Pons (tissue), 1 donor: ENCODE measurements at regions not wholly inside any gene's neighbourhood (a gene's known extent, or its start where the extent isn't known, plus 50 kb on each side); places are given as distances from the start of the nearest gene placed in this dataset.
"Not testable (repeated sequence)": the region's sequence is repeated elsewhere in the genome, so short reads cannot be mapped to it uniquely, and the experiment has no call there.

Experiments used
- DNase-seq: peaks from one replicate; pipeline ENCODE4 v3.0.0-alpha.2; 2016; ENCODE audit warnings: low spot score

DNA sequence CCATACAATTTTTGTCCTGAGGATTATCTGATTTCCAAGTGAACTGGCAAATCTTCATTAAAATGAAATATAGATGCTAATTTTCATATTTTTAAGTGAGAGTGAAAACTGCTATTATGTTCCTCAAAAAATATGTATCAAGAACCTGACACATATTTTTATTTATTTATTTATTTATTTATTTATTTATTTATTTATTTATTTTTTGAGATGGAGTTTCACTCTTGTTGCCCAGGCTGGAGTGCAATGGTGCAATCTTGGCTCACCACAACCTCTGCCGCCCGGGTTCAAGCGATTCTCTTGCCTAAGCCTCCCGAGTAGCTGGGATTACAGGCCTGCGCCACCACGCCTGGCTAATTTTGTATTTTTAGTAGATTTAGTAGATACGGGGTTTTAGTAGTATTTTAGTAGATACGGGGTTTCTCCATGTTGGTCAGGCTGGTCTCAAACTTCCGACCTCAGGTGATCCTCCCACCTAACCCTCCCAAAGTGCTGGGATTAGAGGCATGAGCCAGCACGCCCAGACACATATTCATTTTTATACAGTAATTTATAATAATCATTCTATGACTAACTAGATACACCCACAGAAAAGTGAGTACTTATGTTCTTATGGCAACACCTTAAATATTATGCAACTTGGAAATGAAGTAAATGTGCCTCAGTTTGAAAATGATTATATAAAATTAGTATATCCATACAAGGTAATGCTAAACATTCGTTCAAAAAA is 248.3 kb downstream of the CDH7 start:
- DNase-seq, result not testable (repeated sequence)

- DNase-seq, result no peak
Observed at GRCh38 chr18:65995206-65995605, 244.4 kb downstream of the CDH7 start.

GRCh38 chr18:65994302-65994701 is 243.5 kb downstream of the CDH7 start:
- no peak for DNase-seq

- DNase-seq, result no peak
Observed at GRCh38 chr18:65990944-65991708, 240.3 kb downstream of the CDH7 start.

DNA sequence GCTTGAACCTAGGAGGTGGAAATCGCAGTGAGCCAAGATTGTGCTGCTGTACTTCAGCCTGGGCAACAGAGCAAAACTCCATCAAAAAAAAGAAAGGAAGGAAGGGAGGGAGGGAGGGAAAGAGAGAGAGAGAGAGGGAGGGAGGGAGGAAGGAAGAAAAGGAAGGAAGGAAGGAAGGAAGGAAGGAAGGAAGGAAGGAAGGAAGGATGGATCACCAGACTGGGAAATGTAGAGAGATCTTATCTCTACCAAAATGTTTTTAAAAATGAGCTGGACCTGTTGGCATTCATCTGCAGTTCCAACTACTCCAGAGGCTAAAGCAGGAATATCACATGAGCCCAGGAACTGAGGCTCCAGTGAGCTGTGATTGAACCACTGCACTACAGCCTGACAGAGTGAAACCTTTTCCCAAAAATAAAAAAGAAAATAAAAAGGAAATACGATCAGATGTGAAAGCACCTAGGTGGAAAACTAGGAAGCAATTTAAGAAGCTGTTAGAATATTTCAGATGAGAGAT is 239.4 kb downstream of the CDH7 start:
- no peak for DNase-seq

GRCh38 chr18:65988972-65989371 is 238.2 kb downstream of the CDH7 start:
- no peak for DNase-seq

DNA sequence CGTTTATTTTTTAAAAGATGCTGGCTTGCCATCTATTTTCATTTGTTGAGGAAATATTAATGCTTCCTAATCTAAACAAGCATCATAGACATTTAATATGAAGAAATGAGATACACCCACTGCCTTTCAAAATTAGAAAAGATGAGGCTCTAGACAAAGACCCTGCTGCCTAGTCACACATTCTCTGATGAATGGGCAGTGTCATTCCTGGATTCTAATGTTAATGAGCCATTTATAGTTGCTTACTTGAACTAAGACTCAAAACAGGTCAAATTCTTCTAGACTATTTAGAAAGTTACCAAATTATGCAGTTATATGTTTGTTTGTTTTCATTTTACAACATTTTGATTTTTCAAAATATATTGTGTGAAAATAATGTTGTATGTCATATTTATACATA is 237.6 kb downstream of the CDH7 start:
- DNase-seq, result no peak

GRCh38 chr18:65983750-65984149 is 232.9 kb downstream of the CDH7 start:
- no peak for DNase-seq

- no peak for DNase-seq
Observed at GRCh38 chr18:65975536-65975935, 224.7 kb downstream of the CDH7 start.

DNA sequence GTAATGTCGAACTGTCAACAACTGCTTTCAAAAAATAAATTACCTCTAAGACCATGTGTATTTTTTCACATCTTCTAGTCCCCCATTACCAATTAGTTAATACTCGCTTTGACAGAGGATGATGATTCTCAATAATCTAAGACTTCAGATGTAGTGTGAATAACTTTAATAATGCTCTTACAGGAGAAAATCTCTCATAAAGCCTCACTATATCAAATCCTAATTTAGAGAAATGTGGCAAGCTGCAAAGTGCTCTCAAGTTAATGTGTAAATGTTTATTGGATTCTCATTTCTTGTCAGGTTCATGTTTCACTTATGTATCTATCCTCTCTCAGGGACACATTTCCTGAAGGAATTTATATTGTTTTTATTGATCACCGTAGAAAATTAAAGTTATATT is 223.9 kb downstream of the CDH7 start:
- no peak for DNase-seq

GRCh38 chr18:65968239-65969004 is 217.6 kb downstream of the CDH7 start:
- DNase-seq, result no peak

- DNase-seq, result no peak
Observed at GRCh38 chr18:65955747-65956146, 204.9 kb downstream of the CDH7 start.

GRCh38 chr18:65954372-65954771 is 203.6 kb downstream of the CDH7 start:
- no peak for DNase-seq

DNA sequence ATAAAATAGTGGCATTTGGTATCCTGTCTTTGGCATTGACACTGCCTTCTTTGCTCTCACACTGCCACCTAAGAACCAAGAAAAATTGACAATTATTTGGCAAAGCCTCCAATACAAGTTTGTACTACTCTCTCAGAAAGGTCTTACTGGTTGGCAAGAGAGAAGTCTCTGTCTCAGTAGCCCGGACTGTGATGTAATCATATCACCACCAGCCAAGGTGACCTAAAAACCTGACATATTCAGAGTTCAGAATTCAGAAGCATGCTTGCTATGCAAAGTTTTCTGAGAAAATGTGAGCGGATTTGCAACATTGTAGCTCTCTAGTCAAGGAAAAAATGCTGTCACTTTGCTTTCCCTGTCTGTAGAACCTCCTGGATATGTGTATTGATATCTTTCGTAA is 196.0 kb downstream of the CDH7 start:
- DNase-seq, result no peak

DNA sequence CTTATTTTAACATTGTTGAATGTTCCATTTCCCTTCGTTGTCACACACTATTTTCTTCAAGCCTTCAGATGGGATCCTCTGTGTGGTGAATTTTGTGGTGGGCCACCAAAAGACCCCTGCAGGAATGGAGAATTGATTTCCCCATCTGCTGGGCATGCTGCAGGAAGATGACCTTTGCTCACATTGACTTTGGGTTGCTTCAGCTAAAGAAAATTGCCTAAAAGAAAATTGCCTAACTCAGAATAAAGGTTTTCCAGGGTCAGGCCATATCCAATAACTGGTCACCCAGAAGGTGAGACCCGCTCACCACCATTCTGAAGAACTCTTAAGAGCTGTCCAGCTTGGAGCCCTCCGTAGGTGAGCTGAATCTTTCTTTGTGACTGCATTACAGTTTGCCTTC is 192.5 kb downstream of the CDH7 start:
- no peak for DNase-seq

DNA sequence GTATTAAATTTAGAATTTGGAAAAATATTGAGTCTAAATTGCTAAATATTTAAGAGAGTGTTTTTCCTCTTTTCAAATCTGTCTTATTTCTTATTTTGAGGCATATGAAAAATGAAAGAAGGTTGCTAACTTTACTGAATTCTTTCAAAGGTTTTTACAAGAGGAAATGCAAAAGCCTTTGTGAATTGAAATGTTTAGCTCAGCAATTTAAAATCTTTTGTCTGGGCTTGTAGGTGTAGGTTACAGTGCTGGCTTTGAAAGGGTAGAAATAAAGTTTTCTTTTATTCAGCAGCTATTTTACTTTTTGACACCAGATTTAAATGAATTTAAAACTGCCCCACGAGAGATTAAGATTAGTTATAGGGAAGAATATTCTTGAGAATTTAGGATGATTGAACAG is 192.0 kb downstream of the CDH7 start:
- no peak for DNase-seq

DNA sequence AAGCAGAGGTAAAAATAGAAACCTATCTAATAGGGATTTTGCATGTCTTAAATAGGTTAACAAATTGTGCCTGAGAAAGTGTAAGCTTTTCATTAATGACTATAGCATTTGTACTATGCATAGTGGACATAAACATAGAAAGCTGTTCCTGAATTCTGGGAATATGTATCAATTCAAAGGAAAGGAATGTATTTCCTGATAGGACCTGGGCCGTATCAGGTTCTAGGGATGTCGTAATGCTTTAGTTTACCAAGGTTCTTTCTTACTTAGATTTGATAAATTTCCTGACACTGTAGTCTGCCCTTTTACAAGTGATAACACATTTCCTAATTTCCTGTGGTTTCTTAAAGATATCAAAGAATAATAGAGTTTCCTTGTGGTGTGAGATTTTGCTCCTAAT is 191.3 kb downstream of the CDH7 start:
- DNase-seq, result no peak

DNA sequence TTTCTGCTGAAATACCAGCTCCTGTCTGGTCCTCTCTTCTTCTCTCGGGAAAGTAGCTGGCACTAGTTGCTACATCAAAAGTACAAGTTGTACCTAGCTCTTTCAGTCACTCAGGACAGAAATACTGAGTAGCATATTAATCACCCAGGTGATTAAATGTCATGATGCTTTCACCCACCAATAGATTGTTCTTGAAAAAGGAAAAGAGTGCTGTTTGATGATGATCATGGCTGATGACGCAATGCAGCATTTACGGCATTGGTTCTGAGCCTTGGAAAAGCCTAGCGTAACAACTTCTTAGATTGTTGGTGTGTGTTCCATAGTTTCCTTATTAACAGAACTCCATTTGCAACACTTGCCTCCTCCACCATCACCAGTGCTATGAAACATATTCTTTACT is 190.7 kb downstream of the CDH7 start:
- DNase-seq, result no peak
